OCI-M1 (cell line): ENCODE measurements at regions not wholly inside any gene's neighbourhood (a gene's known extent, or its start where the extent isn't known, plus 50 kb on each side); places are given as distances from the start of the nearest gene placed in this dataset.
A peak's percentile ranks its signal among the peaks of the same experiment; 100 is the strongest.

Source experiments
- DNase-seq: peaks from one replicate; lab custom pipeline; 2025; lab: John Stamatoyannopoulos, UW

- peak; percentile 83 for DNase-seq
These were observed 549.0 kb upstream of the VRK2 start for GRCh38 chr2:57497489-57498096.

DNA sequence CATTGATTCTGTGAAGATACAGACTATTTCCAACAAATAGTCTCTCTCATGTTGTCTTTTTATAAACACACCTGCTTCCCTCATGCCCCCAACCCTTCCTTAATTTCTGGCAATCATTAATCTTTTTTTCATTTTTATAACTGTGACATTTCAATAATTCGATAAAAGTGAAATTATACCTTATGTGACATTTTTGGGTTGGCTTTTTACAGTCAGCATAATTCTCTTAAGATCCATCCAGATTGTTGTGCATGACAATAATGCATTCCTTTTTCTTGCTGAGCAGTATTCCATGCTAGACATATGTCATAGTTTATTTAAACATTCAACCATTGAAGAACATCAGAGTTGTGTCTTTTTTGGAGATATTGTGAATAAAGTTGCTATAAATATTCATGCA is 541.8 kb upstream of the VRK2 start:
- no peak for DNase-seq

- no peak for DNase-seq
These were observed 537.4 kb upstream of the VRK2 start for GRCh38 chr2:57509189-57509588.

DNA sequence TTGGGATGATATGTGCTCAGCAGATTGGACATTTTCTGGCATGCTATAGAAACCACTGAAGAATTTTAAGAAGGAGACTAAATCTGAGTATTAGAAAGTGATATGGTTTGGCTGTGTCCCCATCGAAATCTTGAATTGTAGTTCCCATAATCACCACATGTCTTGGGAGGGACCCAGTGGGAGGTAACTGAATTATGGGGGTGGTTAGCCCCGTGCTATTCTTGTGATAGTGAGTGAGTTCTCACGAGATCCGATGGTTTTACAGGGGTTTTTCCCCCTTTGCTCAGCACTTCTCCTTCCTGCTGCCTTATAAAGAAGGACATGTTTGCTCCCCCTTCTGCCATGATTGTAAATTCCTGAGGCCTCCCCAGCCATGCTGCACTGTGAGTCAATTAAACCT is 535.9 kb upstream of the VRK2 start:
- no peak for DNase-seq

- DNase-seq = no peak
These were observed 531.2 kb upstream of the VRK2 start for GRCh38 chr2:57515366-57515765.

- peak; percentile 77 for DNase-seq
These were observed 529.8 kb upstream of the VRK2 start for GRCh38 chr2:57516698-57517340.

DNA sequence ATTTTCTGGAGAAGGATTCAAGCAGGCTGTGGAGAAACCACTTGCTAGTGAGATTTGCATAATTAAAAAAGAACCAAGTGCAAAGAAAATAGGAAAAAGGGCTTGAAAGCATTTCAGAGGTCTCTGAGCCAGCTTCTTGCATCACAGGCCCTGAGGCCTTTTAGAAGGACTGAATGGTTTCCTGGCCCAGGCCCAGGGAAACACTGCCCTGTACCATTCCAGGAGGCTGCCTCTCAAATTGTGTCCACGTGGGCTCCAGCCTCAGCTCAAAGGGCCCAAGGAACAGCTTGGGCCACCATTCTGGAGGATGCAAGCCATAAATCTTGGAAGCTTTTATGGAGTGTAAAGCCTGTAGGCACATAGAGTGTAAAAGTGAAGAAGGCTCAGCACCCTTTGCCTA is 523.3 kb upstream of the VRK2 start:
- DNase-seq = no peak

- DNase-seq = no peak
These were observed 518.9 kb upstream of the VRK2 start for GRCh38 chr2:57527685-57528084.

DNA sequence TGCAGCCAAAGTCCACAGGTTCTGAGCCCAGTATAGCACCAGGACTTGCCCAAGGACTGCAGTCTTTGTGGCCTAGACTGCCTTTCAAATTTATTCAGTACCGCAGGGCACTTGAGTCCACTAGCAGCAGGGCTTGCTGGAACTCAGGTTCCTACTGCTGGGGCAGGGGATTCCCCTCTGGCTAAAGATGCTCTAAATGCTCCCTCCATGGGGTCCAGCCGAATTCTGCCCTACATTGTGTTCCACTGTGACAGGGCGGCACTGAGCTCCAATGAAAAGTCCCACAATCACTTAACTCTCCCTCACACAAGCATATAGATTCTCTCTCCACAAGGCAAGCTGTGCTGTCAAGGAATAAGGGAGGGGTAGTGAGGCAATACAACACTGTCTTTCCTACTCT is 518.1 kb upstream of the VRK2 start:
- no peak for DNase-seq

DNA sequence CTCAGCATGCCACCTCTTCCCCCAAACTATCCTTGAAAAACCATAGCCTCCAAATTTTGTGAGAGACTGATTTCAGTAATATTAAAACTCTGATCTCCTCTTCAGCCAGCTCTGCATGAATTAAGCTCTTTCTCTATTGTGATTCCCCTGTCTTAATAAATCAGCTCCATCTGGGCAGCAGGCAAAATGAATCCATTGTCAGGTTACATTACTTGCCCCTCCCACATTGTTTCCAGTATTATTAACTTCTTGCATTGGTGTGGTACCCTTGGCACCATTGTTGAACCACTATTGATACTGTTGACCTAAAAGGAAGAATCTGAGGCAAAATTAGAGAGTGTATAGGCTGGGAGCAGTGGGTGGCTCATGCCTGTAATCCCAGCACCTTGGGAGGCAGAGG is 512.2 kb upstream of the VRK2 start:
- DNase-seq = no peak

GRCh38 chr2:57536535-57537231 is 509.9 kb upstream of the VRK2 start:
- DNase-seq = no peak

GRCh38 chr2:57539761-57540160 is 506.8 kb upstream of the VRK2 start:
- no peak for DNase-seq

DNA sequence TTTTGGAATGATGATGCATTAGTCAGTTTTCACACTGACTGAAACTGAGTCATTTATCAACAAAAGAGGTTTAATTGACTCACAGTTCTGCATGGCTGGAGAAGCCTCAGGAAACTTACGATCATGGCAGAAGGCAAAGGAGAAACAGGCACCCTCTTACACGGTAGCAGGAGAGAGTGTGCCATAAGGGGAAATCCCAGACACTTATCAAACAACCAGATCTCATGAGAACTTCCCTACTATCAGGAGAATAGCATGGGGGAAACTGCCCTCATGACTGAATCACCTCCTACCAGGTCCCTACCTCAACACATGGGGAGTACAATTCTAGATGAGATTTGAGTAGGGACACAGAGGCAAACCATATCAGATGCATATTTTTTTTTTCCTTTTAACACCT is 504.5 kb upstream of the VRK2 start:
- no peak for DNase-seq

GRCh38 chr2:57543211-57543610 is 503.4 kb upstream of the VRK2 start:
- DNase-seq = no peak

- no peak for DNase-seq
These were observed 502.0 kb upstream of the VRK2 start for GRCh38 chr2:57544624-57545023.

DNA sequence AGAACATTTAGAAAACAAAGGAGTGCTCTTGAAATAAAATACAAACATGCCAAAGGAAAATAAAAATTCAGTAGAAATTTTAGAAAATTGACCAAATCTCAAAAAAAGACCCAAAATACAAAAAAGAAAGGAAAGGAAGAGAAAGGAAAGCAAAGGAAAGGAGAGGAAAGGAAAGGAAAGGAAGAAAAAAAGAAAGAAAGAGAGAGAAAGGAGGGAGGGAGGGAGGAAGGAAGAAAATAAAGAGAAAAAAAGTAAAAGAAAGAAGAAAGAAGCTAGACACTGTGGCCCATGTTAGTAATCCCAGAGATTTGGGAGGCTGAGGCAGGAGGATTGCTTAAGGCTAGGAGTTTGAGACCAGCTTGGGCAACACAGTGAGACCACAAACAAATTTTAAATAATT is 500.1 kb upstream of the VRK2 start:
- no peak for DNase-seq

- peak; percentile 77 for DNase-seq
These were observed 496.9 kb upstream of the VRK2 start for GRCh38 chr2:57549642-57550102.

GRCh38 chr2:57550912-57551311 is 495.7 kb upstream of the VRK2 start:
- no peak for DNase-seq

- no peak for DNase-seq
These were observed 493.7 kb upstream of the VRK2 start for GRCh38 chr2:57552885-57553284.

GRCh38 chr2:57554348-57554747 is 492.3 kb upstream of the VRK2 start:
- DNase-seq = no peak

DNA sequence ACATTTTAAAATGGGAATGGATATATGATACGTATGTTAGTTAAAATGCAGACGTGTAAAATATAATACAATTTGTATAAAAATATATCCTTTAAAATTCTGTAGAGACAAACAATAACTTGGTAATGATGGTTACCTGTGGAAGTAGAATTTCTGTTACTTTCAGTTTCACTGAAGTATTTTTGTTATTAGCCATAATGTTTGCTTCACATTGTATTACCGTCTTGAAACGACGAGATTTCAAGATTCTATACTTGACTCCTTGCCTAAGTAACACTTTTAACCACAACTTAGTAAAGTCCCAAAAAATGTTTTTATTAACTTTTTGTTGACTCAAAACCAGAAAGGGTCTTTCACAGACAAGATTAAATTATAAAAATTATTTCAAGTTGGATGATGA is 488.3 kb upstream of the VRK2 start:
- no peak for DNase-seq

DNA sequence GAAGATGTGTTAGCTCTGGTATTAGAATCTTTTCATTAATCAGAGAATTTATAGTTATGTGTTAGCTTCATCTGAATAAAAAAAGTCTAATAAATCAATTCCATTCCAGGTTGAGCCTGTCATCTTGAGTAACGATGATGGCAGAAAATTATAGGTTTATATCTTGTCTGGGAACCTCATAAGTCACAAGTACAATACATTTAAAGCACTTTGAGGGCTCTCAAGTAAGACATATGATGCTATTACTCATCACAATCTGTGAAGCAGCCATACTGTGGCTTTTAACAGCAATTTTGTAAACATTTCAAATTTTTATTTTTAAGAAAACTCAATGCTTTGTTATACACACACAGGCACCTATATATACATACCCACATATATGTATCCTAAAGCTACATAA is 484.1 kb upstream of the VRK2 start:
- no peak for DNase-seq

DNA sequence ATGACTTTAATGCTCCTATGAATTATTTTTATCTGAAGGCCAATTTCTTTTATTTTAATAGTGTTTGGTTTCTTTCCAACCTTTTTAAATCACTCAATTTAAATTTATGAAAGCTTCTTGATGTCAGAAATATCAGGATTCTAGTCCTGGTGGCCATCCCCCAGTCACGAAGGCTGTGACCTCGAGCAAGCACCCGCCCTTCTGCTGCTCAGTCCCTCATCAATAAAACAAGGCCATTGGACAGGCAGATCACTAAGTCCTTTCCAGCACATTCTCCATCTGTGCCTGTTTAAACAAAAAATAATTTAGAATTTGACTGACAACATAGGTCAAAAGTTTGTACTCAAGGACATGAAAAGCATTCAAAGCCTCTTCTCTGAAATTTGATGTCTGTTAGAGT is 483.6 kb upstream of the VRK2 start:
- no peak for DNase-seq

DNA sequence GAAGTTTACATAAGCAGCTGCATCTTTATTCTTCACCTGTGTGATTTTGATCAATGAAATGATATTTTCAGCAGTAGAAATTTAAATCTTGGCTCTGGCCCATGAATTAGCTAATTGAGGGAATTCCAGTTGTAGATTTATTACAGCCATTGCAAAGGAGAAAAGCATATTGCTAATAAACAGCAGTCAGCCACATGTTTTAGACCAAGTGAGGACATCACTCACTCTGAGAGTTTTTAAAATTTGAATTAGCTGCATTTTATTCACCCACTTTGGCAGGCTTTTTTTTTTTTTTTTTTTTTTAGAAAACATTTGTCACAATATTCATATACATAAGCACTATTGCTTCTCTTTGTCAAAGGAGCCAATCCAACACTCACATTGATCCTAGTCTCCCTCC is 479.4 kb upstream of the VRK2 start:
- DNase-seq = no peak
